GM23248 (cell line): ENCODE measurements at regions not wholly inside any gene's neighbourhood (a gene's known extent, or its start where the extent isn't known, plus 50 kb on each side); places are given as distances from the start of the nearest gene placed in this dataset.

Experiments used
- DNase-seq: peaks from one replicate; pipeline ENCODE4 v3.0.0-alpha.2; 2015
- H2AFZ ChIP-seq: fragments of 200-600 bp; sonication (generic); 2 replicates; pipeline ENCODE4 v1.6.1; 2016; ENCODE audit warnings: antibody characterized with exemption
- H3F3A ChIP-seq: fragments of 200-600 bp; sonication (generic); 2 replicates; pipeline ENCODE4 v1.6.1; 2016; ENCODE audit warnings: mild to moderate bottlenecking, antibody characterized with exemption, mixed run types; ENCODE audit not compliant: insufficient read depth
- H3K27ac ChIP-seq: fragments of 200-600 bp; sonication (generic); 2 replicates; pipeline ENCODE4 v1.5.1; 2016; ENCODE audit warnings: mild to moderate bottlenecking
- H3K27me3 ChIP-seq: fragments of 200-600 bp; sonication (generic); replicated peaks from 2 replicates; pipeline ENCODE4 v1.6.1; 2016; ENCODE audit warnings: mild to moderate bottlenecking; ENCODE audit not compliant: insufficient read depth
- H3K36me3 ChIP-seq: fragments of 200-600 bp; sonication (generic); 2 replicates; pipeline ENCODE4 v1.6.1; 2016; ENCODE audit warnings: low read depth, mild to moderate bottlenecking
- H3K4me1 ChIP-seq: fragments of 200-600 bp; sonication (generic); 2 replicates; pipeline ENCODE4 v1.6.1; 2016; ENCODE audit warnings: mild to moderate bottlenecking; ENCODE audit not compliant: insufficient read depth
- H3K4me2 ChIP-seq: fragments of 200-600 bp; sonication (generic); one replicate; pipeline ENCODE4 v1.6.1; 2016; ENCODE audit warnings: mild to moderate bottlenecking; ENCODE audit not compliant: unreplicated experiment
- H3K4me3 ChIP-seq: fragments of 200-600 bp; sonication (generic); 2 replicates; pipeline ENCODE4 v1.5.1; 2016; ENCODE audit warnings: mild to moderate bottlenecking
- H3K79me2 ChIP-seq: fragments of 200-600 bp; sonication (generic); 2 replicates; pipeline ENCODE4 v1.6.1; 2016; ENCODE audit warnings: mild to moderate bottlenecking; ENCODE audit not compliant: insufficient read depth
- H3K9ac ChIP-seq: fragments of 200-600 bp; sonication (generic); 2 replicates; pipeline ENCODE4 v1.6.1; 2016; ENCODE audit warnings: mild to moderate bottlenecking
- H3K9me2 ChIP-seq: fragments of 200-600 bp; sonication (generic); 2 replicates; pipeline ENCODE4 v1.6.1; 2016; ENCODE audit warnings: mixed run types, mild to moderate bottlenecking, moderate library complexity; ENCODE audit not compliant: insufficient read depth
- H3K9me3 ChIP-seq: fragments of 200-600 bp; sonication (generic); one replicate; pipeline ENCODE4 v1.6.1; 2017; ENCODE audit warnings: low read depth
- H4K20me1 ChIP-seq: fragments of 200-600 bp; sonication (generic); 2 replicates; pipeline ENCODE4 v1.6.0; 2016; ENCODE audit not compliant: insufficient read depth
- EZH2 ChIP-seq: fragments of 200-600 bp; sonication (generic); IDR thresholded peaks from 2 replicates; pipeline ENCODE4 v1.6.1; 2018; ENCODE audit warnings: antibody characterized with exemption, mild to moderate bottlenecking; ENCODE audit not compliant: insufficient read depth, poor library complexity, severe bottlenecking
- EZH2phosphoT487 ChIP-seq: fragments of 200-600 bp; sonication (generic); IDR thresholded peaks from 2 replicates; pipeline ENCODE4 v1.6.1; 2018; ENCODE audit warnings: antibody characterized with exemption, moderate library complexity, mild to moderate bottlenecking, low read depth; ENCODE audit not compliant: insufficient read depth
- WGBS, 2 experiments: methylation state at CpG; one replicate each; pipeline ENCODE4 v1.1.6; 2015 to 2017; ENCODE audit warnings: low lambda C conversion rate in 2 of 2, low coverage in 1 of 2; ENCODE audit errors: missing lambda C conversion rate in 2 of 2; 5-methylcytosine and 5-hydroxymethylcytosine counted together
- in situ Hi-C: fragments of 300-500 bp; cut with MboI; formaldehyde crosslinking; loops from 2 replicates; pipeline ENCODE4 v1.15.0; 2020

DNA sequence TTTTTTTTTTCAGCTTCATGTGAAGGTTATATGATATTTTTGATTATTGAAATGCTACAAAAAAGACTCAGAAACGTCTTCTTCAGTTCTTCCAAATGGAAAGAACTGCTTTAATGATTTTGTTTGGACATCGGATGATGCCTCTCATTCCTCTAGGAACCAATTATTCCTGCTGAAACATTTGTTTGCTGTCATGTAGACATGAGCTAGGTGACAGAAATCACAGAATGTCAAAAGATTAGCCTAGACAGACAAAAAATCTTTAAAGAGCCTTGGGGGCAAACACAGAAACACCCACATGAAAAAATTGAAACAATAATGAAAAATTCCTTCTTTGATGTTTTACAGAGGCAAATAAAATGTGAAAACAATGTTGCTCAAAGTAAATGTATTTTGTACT lies 244.2 kb upstream of the EDIL3 start:
- no peak overlapping the region for H3K4me3 ChIP-seq
- no peak overlapping the region for H3K9ac ChIP-seq
- H3K9me2 ChIP-seq: no peaks in the 10 kb centered on the region
- no peaks in the 10 kb centered on the region for H3F3A ChIP-seq
- H3K79me2 ChIP-seq: no peaks in the 10 kb centered on the region
- no peak overlapping the region for H2AFZ ChIP-seq
- WGBS, 2 experiments: 30 to 31% methylated on average over 2 of the region's 2 CpGs
- H3K36me3 ChIP-seq: no peaks in the 10 kb centered on the region
- no peaks in the 10 kb centered on the region for H3K27me3 ChIP-seq
- in situ Hi-C loops: no loop called here
- H3K27ac ChIP-seq: no peak overlapping the region
- TF ChIP-seq EZH2phosphoT487: no peak
- TF ChIP-seq EZH2: no peak
- no peaks in the 10 kb centered on the region for H3K9me3 ChIP-seq
- DNase-seq: no peak
- H3K4me1 ChIP-seq: no peaks in the 10 kb centered on the region
- no peak overlapping the region for H3K4me2 ChIP-seq
- no peaks in the 10 kb centered on the region for H4K20me1 ChIP-seq

DNA sequence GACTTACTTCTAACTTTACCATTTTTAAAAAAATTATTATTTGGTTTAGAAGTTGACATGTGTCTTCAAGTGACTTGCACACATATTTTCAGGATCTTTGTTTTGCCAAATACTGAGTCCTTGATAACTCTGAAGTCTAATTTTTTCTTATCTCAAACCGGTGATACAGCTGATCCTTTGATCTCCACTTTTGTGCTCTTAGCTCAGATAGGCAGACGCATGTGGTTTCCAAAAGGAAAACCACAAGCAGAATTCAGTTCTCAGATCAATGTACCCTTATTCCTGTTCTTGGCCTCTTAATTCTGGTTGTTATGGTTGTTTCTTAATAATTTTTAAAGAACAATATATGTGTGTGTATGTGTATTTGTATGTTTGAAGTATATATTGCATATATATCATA lies 238.3 kb upstream of the EDIL3 start:
- H3K4me2 ChIP-seq: no peak overlapping the region
- H3K9me2 ChIP-seq: no peaks in the 10 kb centered on the region
- H3K4me3 ChIP-seq: no peak overlapping the region
- no peaks in the 10 kb centered on the region for H3F3A ChIP-seq
- H3K27me3 ChIP-seq: no peaks in the 10 kb centered on the region
- no peaks in the 10 kb centered on the region for H3K79me2 ChIP-seq
- no peaks in the 10 kb centered on the region for H4K20me1 ChIP-seq
- no peak overlapping the region for H3K9ac ChIP-seq
- no peak for DNase-seq
- no peak overlapping the region for H3K27ac ChIP-seq
- TF ChIP-seq EZH2phosphoT487: no peak
- TF ChIP-seq EZH2: no peak
- in situ Hi-C loops: no loop called here
- WGBS, 2 experiments: 46 to 59% methylated on average over 2 of the region's 2 CpGs
- H3K4me1 ChIP-seq: no peaks in the 10 kb centered on the region
- H2AFZ ChIP-seq: no peak overlapping the region
- no peaks in the 10 kb centered on the region for H3K9me3 ChIP-seq
- no peaks in the 10 kb centered on the region for H3K36me3 ChIP-seq

DNA sequence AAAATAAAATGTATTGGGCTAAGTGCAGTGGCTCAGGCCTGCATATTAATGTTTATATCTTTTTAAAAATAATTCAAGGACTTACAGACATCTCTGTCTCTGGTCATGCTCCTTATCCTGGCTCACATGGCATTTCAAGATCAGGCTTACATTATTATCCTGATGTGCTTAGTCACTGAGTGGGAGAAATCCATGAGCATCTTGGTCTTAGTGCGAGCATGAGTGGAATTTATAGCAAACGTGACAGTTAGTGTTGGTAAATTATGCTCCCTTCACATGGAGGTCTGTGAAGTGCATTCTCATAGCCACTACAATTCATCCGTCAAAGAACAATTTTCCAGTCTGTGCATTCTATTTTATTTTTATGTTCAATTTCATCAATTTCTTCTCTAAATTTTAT lies 237.8 kb upstream of the EDIL3 start:
- Histone ChIP-seq H3K79me2 (no peaks in the 10 kb centered on the region), H2AFZ (no peak overlapping the region), H3K4me3 (no peak overlapping the region), H3K27me3 (no peaks in the 10 kb centered on the region), H3K9me3 (no peaks in the 10 kb centered on the region), H3K36me3 (no peaks in the 10 kb centered on the region), H3K9ac (no peak overlapping the region), H3K27ac (no peak overlapping the region), H4K20me1 (no peaks in the 10 kb centered on the region), H3F3A (no peaks in the 10 kb centered on the region), H3K4me1 (no peaks in the 10 kb centered on the region), H3K9me2 (no peaks in the 10 kb centered on the region), H3K4me2 (no peak overlapping the region)
- in situ Hi-C loops: no loop called here
- no peak for DNase-seq
- no peak for TF ChIP-seq EZH2
- no peak for TF ChIP-seq EZH2phosphoT487
- WGBS, 2 experiments: 37 to 48% methylated on average over 3 of the region's 3 CpGs

DNA sequence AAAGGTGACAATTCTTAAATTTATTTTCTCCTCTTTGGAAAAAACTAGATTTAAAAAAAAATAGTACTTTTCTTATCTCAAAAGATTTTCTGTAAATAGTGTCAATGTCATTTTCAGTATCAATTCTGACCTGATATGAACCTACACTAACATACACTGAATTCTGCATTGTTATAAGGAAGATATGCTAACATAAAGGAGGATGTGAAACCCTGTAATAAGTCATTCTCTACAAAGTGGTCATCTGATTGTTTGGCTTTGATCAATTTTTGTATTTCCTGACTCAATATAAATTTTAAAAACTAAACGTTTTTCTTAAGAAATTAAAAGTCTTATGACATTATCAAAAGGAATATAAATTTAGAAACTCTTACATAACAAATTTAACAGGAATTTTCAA lies 233.6 kb upstream of the EDIL3 start:
- no peaks in the 10 kb centered on the region for H4K20me1 ChIP-seq
- no peaks in the 10 kb centered on the region for H3K79me2 ChIP-seq
- no peaks in the 10 kb centered on the region for H3K4me1 ChIP-seq
- no peak overlapping the region for H3K4me3 ChIP-seq
- no peaks in the 10 kb centered on the region for H3K36me3 ChIP-seq
- H3K9me3 ChIP-seq: no peaks in the 10 kb centered on the region
- no peaks in the 10 kb centered on the region for H3K27me3 ChIP-seq
- TF ChIP-seq EZH2: no peak
- no peak for TF ChIP-seq EZH2phosphoT487
- H3F3A ChIP-seq: no peaks in the 10 kb centered on the region
- no peak overlapping the region for H2AFZ ChIP-seq
- no peak overlapping the region for H3K4me2 ChIP-seq
- H3K27ac ChIP-seq: no peak overlapping the region
- H3K9me2 ChIP-seq: no peaks in the 10 kb centered on the region
- in situ Hi-C loops: no loop called here
- no peak overlapping the region for H3K9ac ChIP-seq
- 3 to 7% methylated on average over 1 of the region's 1 CpG for WGBS, 2 experiments
- no peak for DNase-seq

DNA sequence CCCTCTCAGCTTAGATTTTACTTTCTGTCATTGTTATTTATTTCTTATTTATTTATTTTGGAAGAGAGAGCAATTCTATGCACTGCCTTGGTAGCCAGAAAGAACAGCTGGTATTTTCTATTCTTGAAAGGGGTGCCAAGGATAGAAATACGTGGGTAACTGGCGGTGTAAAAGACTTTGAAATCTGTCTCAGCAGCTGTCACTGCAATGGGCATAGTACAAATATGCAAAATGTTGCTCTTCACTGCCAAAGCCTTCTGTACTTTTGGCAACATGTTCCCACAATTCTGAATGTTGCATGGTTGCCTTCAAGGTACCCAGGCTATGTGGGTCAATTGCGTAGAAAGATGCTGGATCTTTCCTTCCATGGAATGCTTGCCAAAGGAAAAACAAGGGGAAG lies 230.2 kb upstream of the EDIL3 start:
- TF ChIP-seq EZH2phosphoT487 (no peak), EZH2 (no peak)
- no peaks in the 10 kb centered on the region for H3K4me1 ChIP-seq
- no peaks in the 10 kb centered on the region for H3K9me3 ChIP-seq
- no peak overlapping the region for H3K27ac ChIP-seq
- H3K9me2 ChIP-seq: no peaks in the 10 kb centered on the region
- H4K20me1 ChIP-seq: no peaks in the 10 kb centered on the region
- H3K9ac ChIP-seq: no peak overlapping the region
- H2AFZ ChIP-seq: no peak overlapping the region
- WGBS, 2 experiments: 8 to 12% methylated on average over 3 of the region's 3 CpGs
- no peak overlapping the region for H3K4me3 ChIP-seq
- H3K4me2 ChIP-seq: no peak overlapping the region
- H3F3A ChIP-seq: no peaks in the 10 kb centered on the region
- no peak for DNase-seq
- H3K27me3 ChIP-seq: no peaks in the 10 kb centered on the region
- H3K36me3 ChIP-seq: no peaks in the 10 kb centered on the region
- H3K79me2 ChIP-seq: no peaks in the 10 kb centered on the region
- in situ Hi-C loops: no loop called here
